HepG2 (cell line): ENCODE measurements at regions not wholly inside any gene's neighbourhood (a gene's known extent, or its start where the extent isn't known, plus 50 kb on each side); places are given as distances from the start of the nearest gene placed in this dataset.

Experiments used
- ADNP ChIP-seq: sonication (generic); formaldehyde crosslinking; IDR thresholded peaks from 2 replicates; pipeline ENCODE4 v1.4.0; 2020; ENCODE audit warnings: missing genetic modification reagents
- ATF7 ChIP-seq, 2 experiments: fragments of 450-650 bp in 1 of 2; sonication (generic) in 1 of 2; formaldehyde crosslinking in 1 of 2; IDR thresholded peaks; 2 replicates each; pipeline versions ENCODE4 v1.4.0 to v1.6.1; 2016 to 2020; ENCODE audit warnings: antibody characterized with exemption in 1 of 2, mild to moderate bottlenecking in 1 of 2, missing genetic modification reagents in 1 of 2
- CTCF ChIP-seq: sonication (generic); formaldehyde crosslinking; IDR thresholded peaks from 2 replicates; pipeline ENCODE4 v1.5.0; 2020; ENCODE audit warnings: mild to moderate bottlenecking, missing genetic modification reagents, moderate library complexity
- EHMT2 ChIP-seq: fragments of 200-600 bp; sonication (generic); IDR thresholded peaks from 2 replicates; pipeline ENCODE4 v1.7.0; 2017; ENCODE audit warnings: antibody characterized with exemption, low read depth, low read length, borderline replicate concordance
- ETV5 ChIP-seq: IDR thresholded peaks from 2 replicates; pipeline ENCODE4 v1.6.1; 2018; ENCODE audit warnings: missing biosample characterization, missing genetic modification reagents, inconsistent platforms, borderline replicate concordance
- EZH2 ChIP-seq: conservative IDR thresholded peaks from 2 replicates; pipeline ENCODE4 v1.6.1; 2012; ENCODE audit warnings: mild to moderate bottlenecking, low read depth, low read length, moderate library complexity
- IRF2 ChIP-seq: IDR thresholded peaks from 2 replicates; pipeline ENCODE4 v1.6.1; 2018; ENCODE audit warnings: missing genetic modification reagents, missing compliant biosample characterization
- MLX ChIP-seq: IDR thresholded peaks from 2 replicates; pipeline ENCODE4 v1.6.1; 2016
- POLR2A ChIP-seq, 2 experiments: IDR thresholded peaks; 2 replicates each; pipeline ENCODE4 v1.6.1; 2011; ENCODE audit warnings: low read depth in 2 of 2, low read length in 2 of 2, mild to moderate bottlenecking in 1 of 2, moderate library complexity in 1 of 2; ENCODE audit not compliant: insufficient read depth in 1 of 2
- PRDM15 ChIP-seq: sonication (generic); formaldehyde crosslinking; IDR thresholded peaks from 2 replicates; pipeline ENCODE4 v1.4.0; 2020; ENCODE audit warnings: missing genetic modification reagents
- SMC3 ChIP-seq: IDR thresholded peaks from 2 replicates; pipeline ENCODE4 v1.6.1; 2011; ENCODE audit warnings: low read length, improper control_type of control experiment
- ZNF230 ChIP-seq: sonication (generic); formaldehyde crosslinking; IDR thresholded peaks from 2 replicates; pipeline ENCODE4 v1.4.0; 2020; ENCODE audit warnings: mild to moderate bottlenecking, missing genetic modification reagents
- ZNF660 ChIP-seq: sonication (generic); formaldehyde crosslinking; IDR thresholded peaks from 2 replicates; pipeline ENCODE4 v1.5.1; 2020; ENCODE audit warnings: mild to moderate bottlenecking, low read depth, missing genetic modification reagents, borderline replicate concordance
- ZZZ3 ChIP-seq: sonication (generic); formaldehyde crosslinking; IDR thresholded peaks from 2 replicates; pipeline ENCODE4 v1.4.0; 2020; ENCODE audit warnings: missing genetic modification reagents, mild to moderate bottlenecking, borderline replicate concordance

DNA sequence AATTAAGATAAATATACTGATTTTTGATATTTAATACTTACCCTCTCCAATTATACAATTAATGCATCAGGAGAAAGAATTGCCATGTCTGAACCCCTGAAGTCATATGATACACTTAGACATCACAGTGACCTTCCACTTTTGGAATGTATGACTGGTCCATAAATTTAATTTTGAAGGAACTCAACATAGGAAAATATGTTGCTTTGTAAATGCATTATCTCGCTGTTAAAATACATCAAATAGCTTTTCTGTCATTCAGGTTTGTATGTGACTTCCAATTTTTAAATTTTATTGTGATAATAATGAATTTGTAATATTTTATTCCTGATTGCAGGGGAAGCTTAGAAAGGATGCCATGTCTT, 631.9 kb upstream of the ANKRD30A start:
- no peak for TF ChIP-seq ZZZ3 (CRISPR knock-in tag)
- no peak for TF ChIP-seq PRDM15
- TF ChIP-seq ZNF660 (CRISPR knock-in tag) = no peak
- TF ChIP-seq POLR2A (IDR thresholded peaks at IDR 0.05; ENCODE audit: insufficient read depth in 1 of 2, low read depth in 2 of 2, low read length in 2 of 2) = no peak
- no peak for TF ChIP-seq EZH2
- TF ChIP-seq CTCF (CRISPR knock-in tag) = no peak
- TF ChIP-seq SMC3 = no peak
- TF ChIP-seq MLX = no peak
- no peak for TF ChIP-seq ETV5 (CRISPR knock-in tag)
- TF ChIP-seq IRF2 (CRISPR knock-in tag) = no peak
- no peak for TF ChIP-seq ADNP (CRISPR knock-in tag)
- TF ChIP-seq EHMT2 = no peak
- TF ChIP-seq ATF7 (IDR thresholded peaks at IDR 0.05) = no peak
- no peak for TF ChIP-seq ATF7 (CRISPR knock-in tag; IDR thresholded peaks at IDR 0.05)
- TF ChIP-seq ZNF230 = no peak
